Midbrain (tissue), 1 donor: ENCODE measurements at regions not wholly inside any gene's neighbourhood (a gene's known extent, or its start where the extent isn't known, plus 50 kb on each side); places are given as distances from the start of the nearest gene placed in this dataset.
A peak's percentile ranks its signal among the peaks of the same experiment; 100 is the strongest.
"Not testable (repeated sequence)": the region's sequence is repeated elsewhere in the genome, so short reads cannot be mapped to it uniquely, and the experiment has no call there.

ENCODE experiments used
- DNase-seq: peaks from one replicate; lab custom pipeline; 2025; lab: John Stamatoyannopoulos, UW

DNA sequence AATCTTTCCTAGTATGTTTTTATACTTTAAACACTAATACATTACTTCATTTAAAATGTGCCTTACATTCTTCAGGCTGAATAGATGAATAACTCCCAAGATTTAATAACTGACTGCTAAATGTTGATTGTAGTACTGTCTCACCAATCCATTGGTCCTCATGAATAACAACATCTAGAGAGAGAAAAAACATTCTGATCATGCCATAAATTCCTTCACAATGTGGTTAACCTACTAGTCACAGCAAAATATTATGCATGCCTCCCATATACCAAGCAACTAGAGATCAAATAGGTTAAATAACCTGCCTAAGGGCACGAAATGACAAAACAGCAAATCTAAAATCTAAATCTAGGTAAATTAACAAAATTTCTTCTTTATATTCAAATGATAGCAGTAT, 66.2 kb downstream of the SYT15 start:
- not testable (repeated sequence) for DNase-seq

DNA sequence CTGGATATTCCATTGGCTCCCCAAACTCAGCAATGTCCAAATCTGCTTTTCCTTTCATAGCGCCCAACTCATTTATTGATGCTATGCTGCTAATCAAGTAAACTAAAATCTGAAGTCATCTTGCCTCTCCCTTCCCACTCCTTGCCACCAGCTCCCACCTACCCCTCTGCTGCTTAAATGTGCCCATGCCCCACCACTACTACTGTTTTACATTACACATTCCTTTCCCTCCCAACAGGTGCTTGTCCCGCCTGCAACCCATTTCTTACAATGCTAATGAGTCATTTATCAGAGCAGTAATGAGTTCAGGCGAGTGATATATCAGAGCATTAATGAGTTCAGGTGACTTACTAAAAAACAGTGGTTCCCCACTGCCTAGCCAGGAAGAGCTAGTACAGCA, 67.2 kb downstream of the SYT15 start:
- DNase-seq = not testable (repeated sequence)

DNA sequence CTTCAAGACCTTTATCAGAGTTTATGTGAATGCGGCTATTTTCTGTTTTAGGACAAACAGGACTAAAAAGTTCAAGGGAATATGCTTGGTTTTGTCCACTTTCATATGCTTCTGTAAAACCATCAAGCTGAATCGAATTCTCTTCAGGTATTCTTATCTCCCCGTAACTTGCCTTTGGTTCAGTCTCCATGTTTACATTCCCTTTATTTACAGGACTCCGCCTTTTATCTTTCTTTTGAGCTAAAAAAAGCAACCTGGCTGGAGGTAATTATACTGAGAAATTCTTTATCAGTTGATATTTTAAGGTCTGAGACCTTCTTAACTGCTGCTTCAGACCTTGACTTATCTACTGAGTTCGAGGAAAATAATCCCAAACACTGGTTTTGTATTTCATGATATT, 72.0 kb downstream of the SYT15 start:
- not testable (repeated sequence) for DNase-seq

- not testable (repeated sequence) for DNase-seq
Observed at GRCh38 chr10:46657437-46657836, 78.5 kb downstream of the SYT15 start.

GRCh38 chr10:46660027-46660834, 81.3 kb downstream of the SYT15 start:
- DNase-seq = not testable (repeated sequence)

DNA sequence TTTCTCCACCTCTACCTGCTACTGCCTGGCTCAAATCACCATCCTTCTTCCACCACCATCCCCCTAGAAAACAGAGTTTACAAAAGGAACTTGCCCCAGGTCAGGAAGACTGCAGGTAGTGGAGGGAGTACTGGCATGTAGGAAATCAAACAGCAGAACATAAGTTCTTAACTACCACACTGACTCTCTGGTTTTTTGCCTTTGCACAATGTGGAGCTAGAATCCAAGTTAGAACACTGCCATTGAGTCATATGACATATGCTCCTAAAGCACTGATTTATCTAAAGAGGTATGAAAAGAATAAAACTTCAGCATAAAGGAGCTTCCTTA, 81.9 kb downstream of the SYT15 start:
- DNase-seq = not testable (repeated sequence)

GRCh38 chr10:46665536-46665935, 86.6 kb downstream of the SYT15 start:
- DNase-seq = not testable (repeated sequence)

DNA sequence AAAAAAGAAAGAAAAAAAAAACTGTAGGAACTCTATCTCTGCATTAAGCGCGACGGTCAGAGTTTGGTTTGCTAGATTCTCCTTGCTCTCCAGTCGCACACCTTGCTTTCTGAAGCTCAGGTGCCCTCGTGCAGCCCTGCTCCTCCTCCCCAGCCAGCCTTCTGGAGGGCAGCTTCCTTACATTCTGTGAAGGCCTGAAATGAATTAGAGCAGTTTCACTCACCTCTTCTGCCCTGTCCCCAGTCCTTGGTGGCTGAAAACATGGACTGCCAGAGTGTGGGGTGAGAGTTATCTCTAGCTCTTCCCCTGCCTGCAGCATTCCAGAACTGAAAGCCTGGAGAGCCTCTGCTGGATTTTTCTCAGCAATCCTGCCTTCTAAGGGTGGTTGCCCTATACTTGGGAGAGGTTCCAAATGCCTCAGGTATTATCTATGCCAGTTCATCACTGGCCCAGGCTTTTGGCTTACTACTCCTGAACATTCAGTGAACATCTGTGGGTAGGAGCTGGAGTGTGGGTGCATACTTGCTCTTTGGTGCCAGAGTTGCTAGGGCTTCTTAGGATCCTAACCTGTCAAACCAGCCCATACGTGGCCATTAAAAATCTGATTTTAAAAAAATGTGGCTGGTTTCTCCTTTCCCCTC, 89.5 kb downstream of the SYT15 start:
- not testable (repeated sequence) for DNase-seq

DNA sequence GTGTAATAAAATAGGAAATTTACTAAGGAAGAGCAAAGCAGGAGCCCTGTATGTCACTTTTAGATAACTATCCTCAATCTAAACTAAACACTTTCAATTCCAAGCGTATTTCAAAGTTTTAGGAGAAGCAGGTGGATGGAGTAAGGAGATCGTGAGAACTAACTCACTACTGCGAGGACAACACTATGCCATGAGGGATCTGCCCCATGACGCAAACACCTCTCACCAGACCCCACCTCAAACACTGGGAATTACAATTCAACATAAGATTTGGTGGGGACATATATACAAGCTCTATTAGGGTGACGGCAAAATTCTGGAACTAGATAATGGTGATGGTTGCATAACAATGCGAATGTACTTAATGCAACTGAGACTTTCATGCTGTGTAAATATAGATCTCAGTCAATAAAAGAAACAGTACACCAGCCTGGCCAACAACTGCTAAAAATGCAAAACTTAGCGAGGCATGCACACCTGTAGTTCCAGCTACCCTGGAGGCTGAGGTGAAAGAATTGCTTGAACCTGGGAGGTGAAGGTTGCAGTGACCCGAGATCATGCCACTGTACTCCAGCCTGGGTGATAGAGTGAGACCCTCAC, 99.0 kb downstream of the SYT15 start:
- not testable (repeated sequence) for DNase-seq

DNA sequence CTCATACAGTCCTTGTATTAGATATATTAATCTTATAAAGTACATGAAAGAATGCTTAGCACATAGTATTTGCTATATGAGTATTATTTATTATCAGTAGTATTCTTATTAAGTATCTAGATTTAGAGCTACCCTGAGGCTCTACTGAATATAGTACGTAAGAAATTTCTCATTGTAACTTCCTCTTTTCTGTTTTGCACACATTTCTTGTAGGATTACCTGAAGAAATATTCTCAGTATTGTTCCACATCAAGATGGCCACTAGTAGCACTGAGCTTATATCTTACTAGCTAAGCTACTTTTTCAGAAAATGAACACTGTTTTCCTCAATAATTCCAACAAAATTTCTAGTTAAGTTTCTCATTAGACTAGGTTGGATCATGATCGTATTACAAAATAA, 112.5 kb downstream of the SYT15 start:
- not testable (repeated sequence) for DNase-seq

GRCh38 chr10:46693218-46693617, 114.3 kb downstream of the SYT15 start:
- DNase-seq = not testable (repeated sequence)

DNA sequence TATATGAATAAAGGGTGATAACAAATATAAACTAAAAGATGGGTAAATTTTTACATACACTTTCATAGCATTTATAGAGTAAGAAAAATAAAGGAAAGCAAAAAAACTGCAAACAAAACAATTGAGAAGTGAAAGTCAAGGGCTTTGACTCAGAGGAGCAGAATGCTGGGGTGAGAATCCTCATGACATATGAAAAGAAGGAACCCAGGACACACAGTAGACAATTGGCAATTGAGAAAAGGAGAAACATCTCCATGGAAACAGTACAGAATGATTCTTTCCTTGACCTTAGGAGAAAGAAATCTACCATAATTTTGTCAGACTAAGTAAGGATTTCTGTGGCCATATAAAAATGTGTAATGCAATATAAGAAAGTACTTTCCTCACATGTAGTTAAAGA, 138.3 kb downstream of the SYT15 start:
- not testable (repeated sequence) for DNase-seq

GRCh38 chr10:46718014-46718413, 139.1 kb downstream of the SYT15 start:
- DNase-seq = not testable (repeated sequence)

- peak; percentile 39 for DNase-seq
Observed at GRCh38 chr10:46720386-46720785, 141.5 kb downstream of the SYT15 start.

DNA sequence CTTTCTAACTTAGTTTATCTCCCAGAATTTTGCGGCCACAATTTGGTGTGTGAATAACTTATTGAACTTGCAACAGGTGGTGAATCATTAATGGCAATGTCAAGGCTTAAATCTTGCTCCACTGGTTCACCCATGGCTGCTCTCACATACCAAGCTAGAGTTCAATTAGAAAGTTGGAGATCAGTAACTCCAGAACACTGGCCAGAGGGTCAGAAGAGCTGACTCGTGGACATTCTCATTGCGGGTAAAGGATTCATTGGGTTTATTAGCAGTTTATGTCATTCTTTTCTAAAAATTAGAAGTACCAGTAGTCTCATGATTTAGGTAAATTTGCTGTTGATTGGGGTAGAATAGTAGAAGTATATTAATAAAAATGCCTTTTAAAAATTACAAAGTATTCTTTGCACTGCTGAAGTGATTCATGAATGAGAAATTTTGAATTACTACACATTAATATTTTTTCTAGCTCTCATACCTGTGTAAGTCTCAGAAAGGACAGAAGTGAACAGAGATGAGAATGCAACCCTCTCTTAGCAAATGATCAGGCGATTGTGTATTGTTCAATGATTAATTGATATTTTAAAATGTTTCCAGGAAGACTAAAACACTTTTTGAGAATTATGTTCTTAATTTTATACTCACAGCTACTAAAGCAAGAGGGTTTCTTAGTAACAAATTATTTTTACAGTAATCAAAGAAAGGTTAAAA, 142.0 kb downstream of the SYT15 start:
- not testable (repeated sequence) for DNase-seq

GRCh38 chr10:46724258-46724657, 145.3 kb downstream of the SYT15 start:
- not testable (repeated sequence) for DNase-seq

- DNase-seq = not testable (repeated sequence)
Observed at GRCh38 chr10:46728359-46728758, 149.4 kb downstream of the SYT15 start.

DNA sequence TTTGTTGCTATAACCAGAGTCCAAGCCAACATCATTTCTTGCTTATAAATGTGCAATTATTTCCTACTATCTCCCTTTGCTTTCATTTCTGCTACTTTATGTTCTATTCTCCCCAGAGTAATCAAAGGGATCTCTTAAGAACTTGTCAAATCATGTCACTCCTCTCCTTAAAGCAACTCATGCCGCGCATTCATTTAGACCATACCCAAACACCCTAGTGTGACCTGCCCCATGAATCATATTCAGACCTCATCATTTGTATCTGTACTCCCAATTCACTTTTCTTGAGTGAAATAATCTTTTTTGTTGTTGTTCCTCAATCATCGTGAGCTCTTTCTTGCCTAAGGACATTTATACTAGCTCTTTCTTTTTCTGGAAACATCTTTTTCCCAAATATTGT, 151.8 kb downstream of the SYT15 start:
- DNase-seq = not testable (repeated sequence)

DNA sequence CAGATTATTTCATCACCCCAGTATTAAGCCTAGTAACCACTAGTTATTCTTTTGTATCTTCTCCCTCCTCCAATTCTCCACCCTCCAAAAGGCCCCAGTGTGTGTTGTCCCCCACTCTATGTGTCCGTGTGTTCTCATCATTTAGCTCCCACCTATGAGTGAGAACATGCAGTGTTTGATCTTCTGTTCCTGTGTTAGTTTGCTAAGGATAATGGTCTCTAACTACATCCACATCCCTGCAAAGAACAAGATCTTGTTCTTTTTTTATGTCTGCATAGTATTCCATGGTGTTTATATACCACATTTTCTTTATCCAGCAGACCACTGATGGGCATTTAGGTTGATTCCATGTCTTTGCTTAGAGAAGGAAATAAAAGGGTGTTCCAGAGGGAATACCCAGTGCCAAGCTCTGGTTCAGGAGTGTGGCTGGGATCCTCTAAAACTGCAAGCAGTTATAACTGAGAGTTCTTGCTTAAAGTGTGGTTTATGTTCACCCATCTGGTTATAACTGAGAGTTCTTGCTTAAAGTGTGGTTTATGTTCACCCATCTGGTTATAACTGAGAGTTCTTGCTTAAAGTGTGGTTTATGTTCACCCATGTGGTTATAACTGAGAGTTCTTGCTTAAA, 154.8 kb downstream of the SYT15 start:
- not testable (repeated sequence) for DNase-seq

DNA sequence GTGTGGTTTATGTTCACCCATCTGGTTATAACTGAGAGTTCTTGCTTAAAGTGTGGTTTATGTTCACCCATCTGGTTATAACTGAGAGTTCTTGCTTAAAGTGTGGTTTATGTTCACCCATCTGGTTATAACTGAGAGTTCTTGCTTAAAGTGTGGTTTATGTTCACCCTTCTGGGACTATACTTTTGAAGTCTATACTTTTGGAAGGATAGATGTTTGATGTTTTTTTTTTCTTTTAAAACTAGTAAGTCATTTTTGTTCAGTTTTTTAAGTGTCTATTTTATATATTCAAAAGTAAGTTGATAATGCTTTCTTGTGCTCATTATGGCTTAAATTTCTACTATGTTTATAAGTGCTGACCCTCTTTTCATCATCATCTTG, 155.3 kb downstream of the SYT15 start:
- DNase-seq = not testable (repeated sequence)

- DNase-seq = not testable (repeated sequence)
Observed at GRCh38 chr10:46739919-46740318, 161.0 kb downstream of the SYT15 start.

DNA sequence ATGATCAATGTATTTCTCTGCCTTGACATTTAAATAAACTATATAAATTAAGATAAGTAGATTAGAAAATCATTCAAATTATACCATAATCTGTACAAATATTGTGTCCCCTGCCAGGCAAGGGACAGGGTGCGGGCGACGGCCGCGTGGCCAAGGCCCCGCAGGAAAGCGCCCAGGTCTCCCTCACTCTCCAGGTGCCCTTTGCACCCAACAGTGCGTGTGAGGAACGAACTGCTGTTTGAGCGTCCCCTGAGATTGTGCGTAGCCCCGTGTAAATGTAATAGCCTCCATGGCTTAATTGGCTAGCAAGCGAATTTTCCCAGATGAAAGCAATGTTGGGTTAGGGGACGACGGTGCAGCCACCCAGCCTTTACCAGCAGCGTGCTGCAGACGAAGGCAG, 161.4 kb downstream of the SYT15 start:
- DNase-seq = not testable (repeated sequence)
